ENCODE measurements at regions not wholly inside any gene's neighbourhood (a gene's known extent, or its start where the extent isn't known, plus 50 kb on each side); places are given as distances from the start of the nearest gene placed in this dataset.

DNA sequence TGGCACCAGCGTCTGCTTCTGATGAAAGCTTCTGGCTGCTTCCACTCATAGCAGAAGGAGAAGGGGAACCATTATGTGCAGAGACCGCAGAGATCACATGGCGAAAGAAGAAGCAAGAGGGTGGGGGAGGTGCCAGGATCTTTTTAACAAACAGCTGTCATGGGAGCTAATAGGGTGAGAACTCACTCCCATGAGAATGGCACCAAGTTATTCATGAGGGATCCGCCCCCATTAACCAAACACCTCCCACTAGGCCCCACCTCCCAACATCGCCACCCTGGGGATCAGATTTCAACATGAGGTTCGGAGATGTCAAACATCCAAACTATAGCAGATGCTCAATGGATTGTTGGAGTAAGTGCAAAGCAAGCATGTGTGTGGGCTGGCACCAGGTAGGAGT lies 125.8 kb upstream of the SLIT3 start:
- Histone ChIP-seq H3K4me3 (ENCODE audit: low read length) (no peak overlapping the region), H3K27ac (ENCODE audit: low read length) (no peak overlapping the region), H3K4me1 (ENCODE audit: control insufficient read depth, insufficient read depth, low read length) (no peaks in the 10 kb centered on the region), H3K27me3 (ENCODE audit: control insufficient read depth, insufficient read depth) (no peaks in the 10 kb centered on the region), H3K9me3 (ENCODE audit: control insufficient read depth, low read length) (no peaks in the 10 kb centered on the region)
- 90% methylated on average over 6 of the region's 6 CpGs for WGBS
- ATAC-seq (no peak), DNase-seq (no peak)
- intact Hi-C loops (cut with DNase I): no loop called here

GRCh38 chr5:169424670-169425378 lies 123.9 kb upstream of the SLIT3 start:
- H3K27me3 ChIP-seq (ENCODE audit: control insufficient read depth, insufficient read depth): no peaks in the 10 kb centered on the region

DNA sequence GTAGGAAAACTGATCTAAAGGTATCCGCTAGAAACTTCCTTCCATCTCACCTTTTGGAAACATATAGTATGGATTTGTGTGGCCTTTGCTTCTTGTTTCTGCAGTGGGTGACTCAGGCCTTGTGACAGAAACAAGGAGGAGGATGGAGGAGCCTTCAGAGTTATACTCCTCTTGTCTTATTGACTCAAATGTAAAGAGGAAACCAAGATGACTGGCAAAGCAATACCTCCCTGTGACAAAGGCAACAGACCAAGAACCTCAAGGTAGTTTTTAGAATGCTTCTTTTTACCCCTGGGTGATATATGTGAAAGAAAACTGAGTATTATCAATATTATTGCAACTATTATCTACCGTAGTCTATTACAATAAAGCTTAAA lies 123.3 kb upstream of the SLIT3 start:
- H3K4me1 ChIP-seq (ENCODE audit: control insufficient read depth, insufficient read depth, low read length): no peaks in the 10 kb centered on the region
- H3K4me3 ChIP-seq (ENCODE audit: low read length): no peak overlapping the region
- WGBS: 73% methylated on average over 2 of the region's 2 CpGs
- no peaks in the 10 kb centered on the region for H3K9me3 ChIP-seq (ENCODE audit: control insufficient read depth, low read length)
- ATAC-seq: no peak
- H3K27ac ChIP-seq (ENCODE audit: low read length): no peak overlapping the region
- H3K27me3 ChIP-seq (ENCODE audit: control insufficient read depth, insufficient read depth): no peaks in the 10 kb centered on the region
- DNase-seq: no peak
- intact Hi-C loops (cut with DNase I): no loop called here

More at GRCh38 chr5:169424670-169425378, 123.9 kb upstream of the SLIT3 start:
- Histone ChIP-seq H3K27ac (ENCODE audit: low read length) (no peak overlapping the region), H3K4me1 (ENCODE audit: control insufficient read depth, insufficient read depth, low read length) (no peaks in the 10 kb centered on the region), H3K9me3 (ENCODE audit: control insufficient read depth, low read length) (no peaks in the 10 kb centered on the region), H3K4me3 (ENCODE audit: low read length) (no peak overlapping the region)
- WGBS: 69% methylated on average over 4 of the region's 4 CpGs
- intact Hi-C loops (cut with DNase I): no loop called here
- DNase-seq (no peak), ATAC-seq (peak in 1 of 2 donors; percentile 20)

GRCh38 chr5:169423580-169424278 lies 122.8 kb upstream of the SLIT3 start:
- intact Hi-C loops (cut with DNase I): no loop called here
- Histone ChIP-seq H3K9me3 (ENCODE audit: control insufficient read depth, low read length) (no peaks in the 10 kb centered on the region), H3K27me3 (ENCODE audit: control insufficient read depth, insufficient read depth) (no peaks in the 10 kb centered on the region), H3K27ac (ENCODE audit: low read length) (no peak overlapping the region), H3K4me3 (ENCODE audit: low read length) (no peak overlapping the region), H3K4me1 (ENCODE audit: control insufficient read depth, insufficient read depth, low read length) (no peaks in the 10 kb centered on the region)
- WGBS: 72% methylated on average over 3 of the region's 3 CpGs
- peak; percentile 64 to 67 for ATAC-seq
- DNase-seq: no peak

DNA sequence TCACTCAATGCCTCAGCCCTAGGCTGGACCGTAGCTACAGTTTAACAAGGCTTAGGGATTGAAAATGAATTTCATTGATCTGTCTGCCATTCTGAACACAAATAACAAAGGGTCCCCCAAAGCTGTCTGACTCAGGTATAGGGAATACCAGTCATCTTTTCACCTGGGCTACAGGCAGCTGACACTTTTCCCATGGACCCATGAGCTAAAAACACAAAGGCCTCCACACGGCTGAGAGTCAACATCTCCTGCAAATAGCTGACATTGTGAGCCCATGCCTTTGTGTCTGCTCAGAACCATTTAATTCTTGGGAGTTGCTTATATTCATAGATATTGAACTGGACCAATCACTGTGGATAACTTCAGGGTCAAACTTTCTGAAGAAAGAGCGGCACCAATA lies 121.1 kb upstream of the SLIT3 start:
- no peak for DNase-seq
- 80% methylated on average over 3 of the region's 3 CpGs for WGBS

DNA sequence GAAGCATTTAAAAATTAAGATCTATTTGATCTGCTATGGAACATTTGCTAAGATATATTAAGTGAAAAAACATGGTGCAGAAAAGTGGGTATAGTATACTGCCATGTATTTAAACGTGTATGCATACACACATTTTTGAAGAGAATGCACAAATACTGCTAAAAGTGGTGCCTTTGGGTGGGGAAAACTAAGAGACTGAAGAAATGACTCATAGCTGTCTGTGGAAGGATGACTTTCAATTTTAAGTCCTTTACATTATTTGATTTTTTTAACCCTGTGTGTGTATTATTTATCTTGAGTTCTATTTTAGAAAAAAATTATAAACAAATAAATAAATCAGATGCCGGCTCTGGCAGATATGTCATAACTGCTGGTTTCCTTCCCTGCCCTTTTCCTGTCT lies 120.7 kb upstream of the SLIT3 start:
- H3K4me3 ChIP-seq (ENCODE audit: low read length): no peak overlapping the region
- intact Hi-C loops (cut with DNase I): no loop called here
- H3K27me3 ChIP-seq (ENCODE audit: control insufficient read depth, insufficient read depth): no peaks in the 10 kb centered on the region
- peaks cover 2% of the 10 kb centered on the region for H3K4me1 ChIP-seq (ENCODE audit: control insufficient read depth, insufficient read depth, low read length)
- H3K9me3 ChIP-seq (ENCODE audit: control insufficient read depth, low read length): no peaks in the 10 kb centered on the region
- 56% methylated on average over 2 of the region's 2 CpGs for WGBS
- DNase-seq (no peak), ATAC-seq (no peak)
- no peak overlapping the region for H3K27ac ChIP-seq (ENCODE audit: low read length)

More for the DNA sequence above, 121.1 kb upstream of the SLIT3 start:
- no peak overlapping the region for H3K4me3 ChIP-seq (ENCODE audit: low read length)
- peaks cover 2% of the 10 kb centered on the region for H3K4me1 ChIP-seq (ENCODE audit: control insufficient read depth, insufficient read depth, low read length)
- no peak for ATAC-seq
- H3K9me3 ChIP-seq (ENCODE audit: control insufficient read depth, low read length): no peaks in the 10 kb centered on the region
- no peaks in the 10 kb centered on the region for H3K27me3 ChIP-seq (ENCODE audit: control insufficient read depth, insufficient read depth)
- no peak overlapping the region for H3K27ac ChIP-seq (ENCODE audit: low read length)
- intact Hi-C loops (cut with DNase I): no loop called here

GRCh38 chr5:169417676-169418075 lies 116.7 kb upstream of the SLIT3 start:
- no peak for DNase-seq
- ATAC-seq: no peak
- 68% methylated on average over 4 of the region's 4 CpGs for WGBS

GRCh38 chr5:169416583-169417196 lies 115.8 kb upstream of the SLIT3 start:
- intact Hi-C loops (cut with DNase I): no loop called here
- ATAC-seq: peak; percentile 77 to 90
- Histone ChIP-seq H3K27me3 (ENCODE audit: control insufficient read depth, insufficient read depth) (no peaks in the 10 kb centered on the region), H3K27ac (ENCODE audit: low read length) (no peak overlapping the region), H3K9me3 (ENCODE audit: control insufficient read depth, low read length) (no peaks in the 10 kb centered on the region), H3K4me3 (ENCODE audit: low read length) (no peak overlapping the region), H3K4me1 (ENCODE audit: control insufficient read depth, insufficient read depth, low read length) (peaks cover 2% of the 10 kb centered on the region)
- WGBS: 60% methylated on average over 15 of the region's 15 CpGs
- peak; percentile 87 to 89 (median 87) for DNase-seq

More at GRCh38 chr5:169417676-169418075, 116.7 kb upstream of the SLIT3 start:
- Histone ChIP-seq H3K4me1 (ENCODE audit: control insufficient read depth, insufficient read depth, low read length) (peaks cover 2% of the 10 kb centered on the region), H3K4me3 (ENCODE audit: low read length) (no peak overlapping the region), H3K27me3 (ENCODE audit: control insufficient read depth, insufficient read depth) (no peaks in the 10 kb centered on the region), H3K9me3 (ENCODE audit: control insufficient read depth, low read length) (no peaks in the 10 kb centered on the region), H3K27ac (ENCODE audit: low read length) (no peak overlapping the region)
- intact Hi-C loops (cut with DNase I): no loop called here

GRCh38 chr5:169415948-169416347 lies 115.0 kb upstream of the SLIT3 start:
- H3K27me3 ChIP-seq (ENCODE audit: control insufficient read depth, insufficient read depth): no peaks in the 10 kb centered on the region
- ATAC-seq (no peak), DNase-seq (peak in 2 of 3 donors; percentile 41 to 47)
- no peaks in the 10 kb centered on the region for H3K9me3 ChIP-seq (ENCODE audit: control insufficient read depth, low read length)
- intact Hi-C loops (cut with DNase I): no loop called here
- no peak overlapping the region for H3K4me3 ChIP-seq (ENCODE audit: low read length)
- 76% methylated on average over 5 of the region's 5 CpGs for WGBS
- peaks cover 2% of the 10 kb centered on the region for H3K4me1 ChIP-seq (ENCODE audit: control insufficient read depth, insufficient read depth, low read length)
- H3K27ac ChIP-seq (ENCODE audit: low read length): no peak overlapping the region

GRCh38 chr5:169415371-169415770 lies 114.4 kb upstream of the SLIT3 start:
- no peak for ATAC-seq
- no peaks in the 10 kb centered on the region for H3K27me3 ChIP-seq (ENCODE audit: control insufficient read depth, insufficient read depth)
- H3K27ac ChIP-seq (ENCODE audit: low read length): no peak overlapping the region
- intact Hi-C loops (cut with DNase I): no loop called here
- no peaks in the 10 kb centered on the region for H3K9me3 ChIP-seq (ENCODE audit: control insufficient read depth, low read length)
- H3K4me3 ChIP-seq (ENCODE audit: low read length): no peak overlapping the region
- no peak for DNase-seq
- WGBS: 61% methylated on average over 4 of the region's 4 CpGs
- peaks cover 2% of the 10 kb centered on the region for H3K4me1 ChIP-seq (ENCODE audit: control insufficient read depth, insufficient read depth, low read length)

DNA sequence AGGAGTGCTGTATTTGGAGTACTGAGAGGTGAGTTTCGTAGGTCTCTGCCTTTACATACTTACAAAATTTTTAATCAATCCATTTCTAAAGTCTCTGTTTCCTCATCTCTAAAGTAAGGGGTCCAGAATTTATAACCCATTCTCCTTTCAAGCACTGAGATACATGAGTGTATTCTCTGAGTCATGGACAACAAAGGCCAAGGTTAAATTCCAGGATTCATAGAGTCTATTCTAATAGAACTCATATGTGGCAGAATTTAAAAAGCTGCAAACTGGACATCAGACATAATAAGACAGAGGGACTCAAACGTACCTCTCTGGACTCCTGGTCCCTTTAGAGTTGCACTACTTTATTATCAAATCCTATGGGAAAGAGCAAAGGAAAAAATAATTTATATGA lies 112.5 kb upstream of the SLIT3 start:
- no peak overlapping the region for H3K27ac ChIP-seq (ENCODE audit: low read length)
- no peaks in the 10 kb centered on the region for H3K9me3 ChIP-seq (ENCODE audit: control insufficient read depth, low read length)
- no peak for ATAC-seq
- H3K27me3 ChIP-seq (ENCODE audit: control insufficient read depth, insufficient read depth): no peaks in the 10 kb centered on the region
- 72% methylated on average over 2 of the region's 2 CpGs for WGBS
- no peak for DNase-seq
- no peak overlapping the region for H3K4me3 ChIP-seq (ENCODE audit: low read length)
- intact Hi-C loops (cut with DNase I): no loop called here
- peaks cover 2% of the 10 kb centered on the region for H3K4me1 ChIP-seq (ENCODE audit: control insufficient read depth, insufficient read depth, low read length)

Data from right cardiac atrium (tissue), 5 donors.